DOHH2 (cell line): ENCODE measurements at regions not wholly inside any gene's neighbourhood (a gene's known extent, or its start where the extent isn't known, plus 50 kb on each side); places are given as distances from the start of the nearest gene placed in this dataset.

Source experiments
- H3F3A ChIP-seq: fragments of 200-600 bp; sonication (generic), shearing (Covaris generic); 2 replicates; pipeline ENCODE4 v1.6.0; 2016; ENCODE audit warnings: antibody characterized with exemption, mild to moderate bottlenecking; ENCODE audit not compliant: control insufficient read depth, insufficient read depth
- H3K27ac ChIP-seq: fragments of 200-600 bp; sonication (generic); 2 replicates; pipeline ENCODE4 v1.5.1; 2014; ENCODE audit warnings: low read depth, mild to moderate bottlenecking, low read length, moderate library complexity
- H3K27me3 ChIP-seq: fragments of 200-600 bp; sonication (generic); 2 replicates; pipeline ENCODE4 v1.6.1; 2014; ENCODE audit warnings: mild to moderate bottlenecking, low read length, mixed read lengths; ENCODE audit not compliant: control insufficient read depth
- H3K36me3 ChIP-seq: fragments of 200-600 bp; sonication (generic); 2 replicates; pipeline ENCODE4 v1.6.1; 2014; ENCODE audit warnings: mild to moderate bottlenecking, low read length, moderate library complexity, mixed read lengths; ENCODE audit not compliant: control insufficient read depth
- H3K4me1 ChIP-seq: fragments of 200-600 bp; sonication (generic); 2 replicates; pipeline ENCODE4 v1.6.1; 2014; ENCODE audit warnings: mild to moderate bottlenecking, low read length, mixed read lengths; ENCODE audit not compliant: control insufficient read depth
- H3K4me2 ChIP-seq: fragments of 200-600 bp; sonication (generic); 2 replicates; pipeline ENCODE4 v1.6.0; 2014; ENCODE audit warnings: mild to moderate bottlenecking, low read length, moderate library complexity
- H3K4me3 ChIP-seq: fragments of 200-600 bp; sonication (generic); 2 replicates; pipeline ENCODE4 v1.5.1; 2014; ENCODE audit warnings: mild to moderate bottlenecking, low read length, mixed read lengths
- H3K79me2 ChIP-seq: fragments of 200-600 bp; sonication (generic); 2 replicates; pipeline ENCODE4 v1.6.1; 2014; ENCODE audit warnings: mild to moderate bottlenecking, low read length, mixed read lengths; ENCODE audit not compliant: control insufficient read depth
- H3K9me2 ChIP-seq: fragments of 200-600 bp; sonication (generic); replicated peaks from 2 replicates; pipeline ENCODE4 v1.6.1; 2014; ENCODE audit warnings: mild to moderate bottlenecking, low read length, mixed read lengths; ENCODE audit not compliant: control insufficient read depth
- H3K9me3 ChIP-seq: fragments of 200-600 bp; sonication (generic); 2 replicates; pipeline ENCODE4 v1.6.1; 2014; ENCODE audit warnings: antibody characterized with exemption, low read length, mixed read lengths; ENCODE audit not compliant: control insufficient read depth, insufficient read depth
- H4K20me1 ChIP-seq: fragments of 200-600 bp; sonication (generic); 2 replicates; pipeline ENCODE4 v1.6.0; 2014; ENCODE audit warnings: low read depth, mild to moderate bottlenecking, antibody characterized with exemption, low read length, moderate library complexity; ENCODE audit not compliant: control insufficient read depth, insufficient read depth
- CTCF ChIP-seq: fragments of 200-600 bp; sonication (generic); IDR thresholded peaks from one replicate; pipeline ENCODE4 v1.5.1; 2014; ENCODE audit warnings: antibody characterized with exemption, mild to moderate bottlenecking, low read depth, low read length; ENCODE audit not compliant: poor library complexity, severe bottlenecking
- EZH2phosphoT487 ChIP-seq: fragments of 200-600 bp; sonication (generic); IDR thresholded peaks from 2 replicates; pipeline ENCODE4 v1.6.1; 2017; ENCODE audit warnings: borderline replicate concordance, mild to moderate bottlenecking, antibody characterized with exemption, low read length, moderate library complexity, mixed read lengths

GRCh38 chr1:168400139-168400538 is 119.5 kb downstream of the TBX19 start:
- peaks cover 7% of the 10 kb centered on the region for H3K27me3 ChIP-seq
- no peaks in the 10 kb centered on the region for H4K20me1 ChIP-seq
- H3K79me2 ChIP-seq, result no peaks in the 10 kb centered on the region
- H3K36me3 ChIP-seq, result no peaks in the 10 kb centered on the region
- H3K4me2 ChIP-seq, result no peak overlapping the region
- no peaks in the 10 kb centered on the region for H3K4me1 ChIP-seq
- TF ChIP-seq CTCF (no peak), EZH2phosphoT487 (no peak)
- no peak overlapping the region for H3K4me3 ChIP-seq
- no peaks in the 10 kb centered on the region for H3F3A ChIP-seq
- H3K9me3 ChIP-seq, result no peaks in the 10 kb centered on the region
- no peaks in the 10 kb centered on the region for H3K9me2 ChIP-seq
- no peak overlapping the region for H3K27ac ChIP-seq

GRCh38 chr1:168397806-168398205 is 117.1 kb downstream of the TBX19 start:
- Histone ChIP-seq H4K20me1 (no peaks in the 10 kb centered on the region), H3K4me3 (no peak overlapping the region), H3K9me2 (no peaks in the 10 kb centered on the region), H3K4me1 (no peaks in the 10 kb centered on the region), H3K27me3 (peaks cover 4% of the 10 kb centered on the region), H3F3A (no peaks in the 10 kb centered on the region), H3K27ac (no peak overlapping the region), H3K36me3 (no peaks in the 10 kb centered on the region), H3K79me2 (no peaks in the 10 kb centered on the region), H3K9me3 (no peaks in the 10 kb centered on the region), H3K4me2 (no peak overlapping the region)
- TF ChIP-seq EZH2phosphoT487, result no peak
- no peak for TF ChIP-seq CTCF

- Histone ChIP-seq H3K4me2 (no peak overlapping the region), H3K27ac (no peak overlapping the region), H4K20me1 (no peaks in the 10 kb centered on the region), H3K4me3 (no peak overlapping the region), H3K4me1 (no peaks in the 10 kb centered on the region), H3K79me2 (no peaks in the 10 kb centered on the region), H3K9me3 (no peaks in the 10 kb centered on the region), H3K9me2 (no peaks in the 10 kb centered on the region), H3K27me3 (peaks cover 4% of the 10 kb centered on the region), H3F3A (no peaks in the 10 kb centered on the region), H3K36me3 (no peaks in the 10 kb centered on the region)
- TF ChIP-seq EZH2phosphoT487 (no peak), CTCF (no peak)
These were observed 116.4 kb downstream of the TBX19 start for GRCh38 chr1:168396940-168397684.
